ENCODE measurements at regions not wholly inside any gene's neighbourhood (a gene's known extent, or its start where the extent isn't known, plus 50 kb on each side); places are given as distances from the start of the nearest gene placed in this dataset.

- Histone ChIP-seq H3K27ac (ENCODE audit: low read length) (no peak overlapping the region), H3K4me1 (ENCODE audit: control insufficient read depth, insufficient read depth, low read length) (no peaks in the 10 kb centered on the region), H3K9me3 (ENCODE audit: control insufficient read depth in 2 of 2, low read length in 2 of 2) (no peaks in the 10 kb centered on the region), H3K9ac (ENCODE audit: low read length in 2 of 2) (no peak overlapping the region), H3K27me3 (ENCODE audit: control insufficient read depth in 1 of 2, insufficient read depth in 2 of 2, low read length in 2 of 2) (no peaks in the 10 kb centered on the region), H3K36me3 (ENCODE audit: control insufficient read depth in 2 of 2, insufficient read depth in 2 of 2, low read length in 2 of 2) (no peaks in the 10 kb centered on the region), H3K4me3 (ENCODE audit: low read length in 2 of 2) (no peak overlapping the region)
These were observed 310.2 kb upstream of the SALL1 start for GRCh38 chr16:51461255-51461654.

- Histone ChIP-seq H3K4me1 (ENCODE audit: control insufficient read depth, insufficient read depth, low read length) (no peaks in the 10 kb centered on the region), H3K4me3 (ENCODE audit: low read length in 2 of 2) (no peak overlapping the region), H3K36me3 (ENCODE audit: control insufficient read depth in 2 of 2, insufficient read depth in 2 of 2, low read length in 2 of 2) (no peaks in the 10 kb centered on the region), H3K9me3 (ENCODE audit: control insufficient read depth in 2 of 2, low read length in 2 of 2) (no peaks in the 10 kb centered on the region), H3K9ac (ENCODE audit: low read length in 2 of 2) (no peak overlapping the region), H3K27me3 (ENCODE audit: control insufficient read depth in 1 of 2, insufficient read depth in 2 of 2, low read length in 2 of 2) (no peaks in the 10 kb centered on the region), H3K27ac (ENCODE audit: low read length) (no peak overlapping the region)
These were observed 307.5 kb upstream of the SALL1 start for GRCh38 chr16:51458356-51459140.

GRCh38 chr16:51457775-51458174 is 306.7 kb upstream of the SALL1 start:
- Histone ChIP-seq H3K9me3 (ENCODE audit: control insufficient read depth in 2 of 2, low read length in 2 of 2) (no peaks in the 10 kb centered on the region), H3K4me3 (ENCODE audit: low read length in 2 of 2) (no peak overlapping the region), H3K27ac (ENCODE audit: low read length) (no peak overlapping the region), H3K9ac (ENCODE audit: low read length in 2 of 2) (no peak overlapping the region), H3K27me3 (ENCODE audit: control insufficient read depth in 1 of 2, insufficient read depth in 2 of 2, low read length in 2 of 2) (no peaks in the 10 kb centered on the region), H3K36me3 (ENCODE audit: control insufficient read depth in 2 of 2, insufficient read depth in 2 of 2, low read length in 2 of 2) (no peaks in the 10 kb centered on the region), H3K4me1 (ENCODE audit: control insufficient read depth, insufficient read depth, low read length) (no peaks in the 10 kb centered on the region)

GRCh38 chr16:51455398-51455797 is 304.3 kb upstream of the SALL1 start:
- no peak overlapping the region for H3K9ac ChIP-seq (ENCODE audit: low read length in 2 of 2)
- peaks cover 0 to 2% of the 10 kb centered on the region in 2 donors for H3K9me3 ChIP-seq (ENCODE audit: control insufficient read depth in 2 of 2, low read length in 2 of 2)
- no peaks in the 10 kb centered on the region for H3K4me1 ChIP-seq (ENCODE audit: control insufficient read depth, insufficient read depth, low read length)
- no peak overlapping the region for H3K4me3 ChIP-seq (ENCODE audit: low read length in 2 of 2)
- H3K27me3 ChIP-seq (ENCODE audit: control insufficient read depth in 1 of 2, insufficient read depth in 2 of 2, low read length in 2 of 2), result no peaks in the 10 kb centered on the region
- H3K36me3 ChIP-seq (ENCODE audit: control insufficient read depth in 2 of 2, insufficient read depth in 2 of 2, low read length in 2 of 2), result no peaks in the 10 kb centered on the region
- H3K27ac ChIP-seq (ENCODE audit: low read length), result no peak overlapping the region

- no peaks in the 10 kb centered on the region for H3K36me3 ChIP-seq (ENCODE audit: control insufficient read depth in 2 of 2, insufficient read depth in 2 of 2, low read length in 2 of 2)
These were observed 302.2 kb upstream of the SALL1 start for GRCh38 chr16:51453251-51453650.

GRCh38 chr16:51450909-51451308 is 299.8 kb upstream of the SALL1 start:
- H3K27ac ChIP-seq (ENCODE audit: low read length), result no peak overlapping the region
- no peak overlapping the region for H3K4me3 ChIP-seq (ENCODE audit: low read length in 2 of 2)
- H3K36me3 ChIP-seq (ENCODE audit: control insufficient read depth in 2 of 2, insufficient read depth in 2 of 2, low read length in 2 of 2), result no peaks in the 10 kb centered on the region
- H3K9me3 ChIP-seq (ENCODE audit: control insufficient read depth in 2 of 2, low read length in 2 of 2), result peaks cover 0 to 2% of the 10 kb centered on the region in 2 donors
- H3K9ac ChIP-seq (ENCODE audit: low read length in 2 of 2), result no peak overlapping the region
- no peaks in the 10 kb centered on the region for H3K27me3 ChIP-seq (ENCODE audit: control insufficient read depth in 1 of 2, insufficient read depth in 2 of 2, low read length in 2 of 2)
- H3K4me1 ChIP-seq (ENCODE audit: control insufficient read depth, insufficient read depth, low read length), result no peaks in the 10 kb centered on the region

More at GRCh38 chr16:51453251-51453650, 302.2 kb upstream of the SALL1 start:
- peaks cover 0 to 2% of the 10 kb centered on the region in 2 donors for H3K9me3 ChIP-seq (ENCODE audit: control insufficient read depth in 2 of 2, low read length in 2 of 2)
- no peak overlapping the region for H3K9ac ChIP-seq (ENCODE audit: low read length in 2 of 2)
- no peak overlapping the region for H3K27ac ChIP-seq (ENCODE audit: low read length)
- no peak overlapping the region for H3K4me3 ChIP-seq (ENCODE audit: low read length in 2 of 2)
- H3K27me3 ChIP-seq (ENCODE audit: control insufficient read depth in 1 of 2, insufficient read depth in 2 of 2, low read length in 2 of 2), result no peaks in the 10 kb centered on the region
- H3K4me1 ChIP-seq (ENCODE audit: control insufficient read depth, insufficient read depth, low read length), result no peaks in the 10 kb centered on the region

GRCh38 chr16:51450376-51450775 is 299.3 kb upstream of the SALL1 start:
- Histone ChIP-seq H3K4me3 (ENCODE audit: low read length in 2 of 2) (no peak overlapping the region), H3K27ac (ENCODE audit: low read length) (no peak overlapping the region), H3K27me3 (ENCODE audit: control insufficient read depth in 1 of 2, insufficient read depth in 2 of 2, low read length in 2 of 2) (no peaks in the 10 kb centered on the region), H3K36me3 (ENCODE audit: control insufficient read depth in 2 of 2, insufficient read depth in 2 of 2, low read length in 2 of 2) (no peaks in the 10 kb centered on the region), H3K9ac (ENCODE audit: low read length in 2 of 2) (no peak overlapping the region), H3K4me1 (ENCODE audit: control insufficient read depth, insufficient read depth, low read length) (no peaks in the 10 kb centered on the region), H3K9me3 (ENCODE audit: control insufficient read depth in 2 of 2, low read length in 2 of 2) (peaks cover 0 to 2% of the 10 kb centered on the region in 2 donors)

- Histone ChIP-seq H3K27me3 (ENCODE audit: control insufficient read depth in 1 of 2, insufficient read depth in 2 of 2, low read length in 2 of 2) (no peaks in the 10 kb centered on the region), H3K4me3 (ENCODE audit: low read length in 2 of 2) (no peak overlapping the region), H3K4me1 (ENCODE audit: control insufficient read depth, insufficient read depth, low read length) (no peaks in the 10 kb centered on the region), H3K27ac (ENCODE audit: low read length) (no peak overlapping the region), H3K36me3 (ENCODE audit: control insufficient read depth in 2 of 2, insufficient read depth in 2 of 2, low read length in 2 of 2) (no peaks in the 10 kb centered on the region), H3K9me3 (ENCODE audit: control insufficient read depth in 2 of 2, low read length in 2 of 2) (peaks cover 0 to 2% of the 10 kb centered on the region in 2 donors), H3K9ac (ENCODE audit: low read length in 2 of 2) (no peak overlapping the region)
These were observed 298.4 kb upstream of the SALL1 start for GRCh38 chr16:51449441-51449840.

GRCh38 chr16:51445250-51445649 is 294.2 kb upstream of the SALL1 start:
- no peak overlapping the region for H3K4me3 ChIP-seq (ENCODE audit: low read length in 2 of 2)
- no peaks in the 10 kb centered on the region for H3K4me1 ChIP-seq (ENCODE audit: control insufficient read depth, insufficient read depth, low read length)
- H3K9ac ChIP-seq (ENCODE audit: low read length in 2 of 2), result no peak overlapping the region
- H3K27me3 ChIP-seq (ENCODE audit: control insufficient read depth in 1 of 2, insufficient read depth in 2 of 2, low read length in 2 of 2), result peaks cover 5% of the 10 kb centered on the region in 2 donors
- H3K9me3 ChIP-seq (ENCODE audit: control insufficient read depth in 2 of 2, low read length in 2 of 2), result no peaks in the 10 kb centered on the region
- no peaks in the 10 kb centered on the region for H3K36me3 ChIP-seq (ENCODE audit: control insufficient read depth in 2 of 2, insufficient read depth in 2 of 2, low read length in 2 of 2)
- no peak overlapping the region for H3K27ac ChIP-seq (ENCODE audit: low read length)

- H3K36me3 ChIP-seq (ENCODE audit: control insufficient read depth in 2 of 2, insufficient read depth in 2 of 2, low read length in 2 of 2), result no peaks in the 10 kb centered on the region
- no peak overlapping the region for H3K9ac ChIP-seq (ENCODE audit: low read length in 2 of 2)
- H3K4me1 ChIP-seq (ENCODE audit: control insufficient read depth, insufficient read depth, low read length), result no peaks in the 10 kb centered on the region
- no peak overlapping the region for H3K4me3 ChIP-seq (ENCODE audit: low read length in 2 of 2)
- H3K27me3 ChIP-seq (ENCODE audit: control insufficient read depth in 1 of 2, insufficient read depth in 2 of 2, low read length in 2 of 2), result peaks cover 6 to 7% of the 10 kb centered on the region in 2 donors
- H3K9me3 ChIP-seq (ENCODE audit: control insufficient read depth in 2 of 2, low read length in 2 of 2), result no peaks in the 10 kb centered on the region
- H3K27ac ChIP-seq (ENCODE audit: low read length), result no peak overlapping the region
These were observed 292.9 kb upstream of the SALL1 start for GRCh38 chr16:51443934-51444333.

- Histone ChIP-seq H3K27ac (ENCODE audit: low read length) (no peak overlapping the region), H3K4me3 (ENCODE audit: low read length in 2 of 2) (no peak overlapping the region), H3K27me3 (ENCODE audit: control insufficient read depth in 1 of 2, insufficient read depth in 2 of 2, low read length in 2 of 2) (peaks cover 7 to 12% of the 10 kb centered on the region in 2 donors), H3K36me3 (ENCODE audit: control insufficient read depth in 2 of 2, insufficient read depth in 2 of 2, low read length in 2 of 2) (no peaks in the 10 kb centered on the region), H3K4me1 (ENCODE audit: control insufficient read depth, insufficient read depth, low read length) (no peaks in the 10 kb centered on the region), H3K9me3 (ENCODE audit: control insufficient read depth in 2 of 2, low read length in 2 of 2) (no peaks in the 10 kb centered on the region), H3K9ac (ENCODE audit: low read length in 2 of 2) (no peak overlapping the region)
These were observed 291.2 kb upstream of the SALL1 start for GRCh38 chr16:51442141-51442870.

Data from stomach smooth muscle (tissue), 2 donors.